ENCODE measurements at regions not wholly inside any gene's neighbourhood (a gene's known extent, or its start where the extent isn't known, plus 50 kb on each side); places are given as distances from the start of the nearest gene placed in this dataset.

- in situ Hi-C loops (cut with HindIII; ENCODE audit: low pct_unique_long_range_greater_than_20kb, low sequenced_read_pairs) = no loop called here
- peak in 1 of 2 experiments; percentile 49 for DNase-seq (ENCODE audit: low read depth in 1 of 2, low spot score in 1 of 2)
These were observed 108.0 kb downstream of the KCTD15 start for GRCh38 chr19:33904681-33905080.

DNA sequence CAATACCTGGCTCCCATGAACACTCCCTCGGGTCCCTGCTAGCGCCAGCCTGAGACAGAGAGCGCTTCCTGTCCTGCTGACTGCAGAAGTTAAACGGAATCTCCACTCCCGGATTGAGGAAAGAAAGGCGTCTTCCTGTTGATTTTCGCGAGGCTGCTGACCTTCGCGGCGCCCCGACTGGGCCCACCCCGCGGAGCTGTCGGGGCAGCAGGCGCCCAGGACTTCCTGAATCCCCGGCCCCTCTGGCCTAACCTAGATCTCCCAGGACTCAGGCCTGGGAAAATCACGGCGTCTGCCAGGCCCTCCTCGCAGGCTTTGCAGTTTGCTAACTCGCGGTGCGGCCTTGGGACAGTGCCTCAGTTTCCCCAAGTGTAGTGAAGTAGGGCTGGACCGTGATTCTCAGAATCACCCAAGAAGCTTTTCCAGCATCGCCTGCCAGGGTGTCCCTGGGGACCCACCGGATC, 108.8 kb downstream of the KCTD15 start:
- no peak for TF ChIP-seq JUND (IDR thresholded peaks at IDR 0.05; ENCODE audit: low read depth)
- no peak for DNase-seq (ENCODE audit: low read depth in 1 of 2, low spot score in 1 of 2)

More at GRCh38 chr19:33904681-33905080, 108.0 kb downstream of the KCTD15 start:
- no peak for TF ChIP-seq JUND (IDR thresholded peaks at IDR 0.05; ENCODE audit: low read depth)

DNA sequence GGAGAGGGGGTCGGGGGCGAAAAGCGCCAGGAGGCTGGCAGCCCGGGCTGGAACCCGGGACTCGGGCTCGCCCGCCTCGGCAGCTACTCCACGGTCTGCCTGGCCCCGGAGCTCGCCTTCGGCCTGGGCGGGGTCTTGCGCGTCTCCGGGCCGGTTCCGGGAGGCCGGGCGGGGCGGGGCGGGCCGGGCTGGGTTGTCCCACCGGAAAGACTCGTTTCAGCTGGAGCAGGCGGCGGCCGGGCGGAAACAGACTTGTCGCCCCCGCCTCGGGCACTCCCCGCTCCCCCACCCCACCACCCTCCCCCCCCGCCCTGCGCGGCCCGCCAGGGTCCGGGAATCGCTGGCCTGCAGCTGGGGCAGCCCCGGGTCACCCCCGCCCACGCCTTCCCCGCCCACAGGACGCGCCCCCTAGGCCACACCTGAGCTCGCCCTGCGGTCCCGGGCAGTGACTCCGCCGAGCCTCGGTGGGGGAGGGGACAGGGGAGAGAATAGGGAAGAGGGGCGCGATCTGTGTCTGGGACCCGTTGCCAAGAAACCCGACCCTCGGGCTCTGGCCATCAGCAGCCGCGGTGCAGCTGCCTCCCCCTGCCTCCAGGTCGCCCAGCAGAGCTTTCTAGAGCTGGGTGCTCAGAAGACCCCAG, 109.4 kb downstream of the KCTD15 start:
- in situ Hi-C loops (cut with HindIII; ENCODE audit: low pct_unique_long_range_greater_than_20kb, low sequenced_read_pairs) = no loop called here
- peak; percentile 67 to 93 for DNase-seq (ENCODE audit: low read depth in 1 of 2, low spot score in 1 of 2)
- no peak for TF ChIP-seq JUND (IDR thresholded peaks at IDR 0.05; ENCODE audit: low read depth)

More for the DNA sequence above, 108.8 kb downstream of the KCTD15 start:
- in situ Hi-C loops (cut with HindIII; ENCODE audit: low pct_unique_long_range_greater_than_20kb, low sequenced_read_pairs) = no loop called here

GRCh38 chr19:33906578-33907335, 110.1 kb downstream of the KCTD15 start:
- peak; percentile 18 to 51 for DNase-seq (ENCODE audit: low read depth in 1 of 2, low spot score in 1 of 2)
- TF ChIP-seq JUND (IDR thresholded peaks at IDR 0.05; ENCODE audit: low read depth) = no peak
- in situ Hi-C loops (cut with HindIII; ENCODE audit: low pct_unique_long_range_greater_than_20kb, low sequenced_read_pairs) = no loop called here

- in situ Hi-C loops (cut with HindIII; ENCODE audit: low pct_unique_long_range_greater_than_20kb, low sequenced_read_pairs) = no loop called here
- no peak for TF ChIP-seq JUND (IDR thresholded peaks at IDR 0.05; ENCODE audit: low read depth)
- DNase-seq (ENCODE audit: low read depth in 1 of 2, low spot score in 1 of 2) = no peak
These were observed 114.3 kb downstream of the KCTD15 start for GRCh38 chr19:33910922-33911321.

DNA sequence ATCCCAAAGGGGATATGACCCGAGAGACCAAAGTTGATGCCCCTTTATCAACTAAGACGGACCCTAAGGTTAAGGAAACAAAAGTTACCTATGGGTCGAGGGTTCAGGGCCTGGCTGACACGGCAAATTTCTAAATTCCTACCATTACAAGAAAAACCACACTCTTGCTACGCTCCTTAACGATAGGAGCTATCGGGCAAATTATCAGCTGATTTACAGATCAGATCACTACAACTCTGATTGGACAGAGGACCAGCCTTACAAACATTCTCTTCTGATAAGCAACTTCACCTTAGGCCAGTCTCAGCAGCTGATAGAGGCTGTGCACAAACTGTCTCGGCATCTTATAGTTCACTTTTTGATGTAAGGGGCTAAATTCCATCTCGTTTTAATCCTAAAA, 117.9 kb downstream of the KCTD15 start:
- in situ Hi-C loops (cut with HindIII; ENCODE audit: low pct_unique_long_range_greater_than_20kb, low sequenced_read_pairs) = no loop called here
- no peak for TF ChIP-seq JUND (IDR thresholded peaks at IDR 0.05; ENCODE audit: low read depth)
- DNase-seq (ENCODE audit: low read depth in 1 of 2, low spot score in 1 of 2) = no peak

DNA sequence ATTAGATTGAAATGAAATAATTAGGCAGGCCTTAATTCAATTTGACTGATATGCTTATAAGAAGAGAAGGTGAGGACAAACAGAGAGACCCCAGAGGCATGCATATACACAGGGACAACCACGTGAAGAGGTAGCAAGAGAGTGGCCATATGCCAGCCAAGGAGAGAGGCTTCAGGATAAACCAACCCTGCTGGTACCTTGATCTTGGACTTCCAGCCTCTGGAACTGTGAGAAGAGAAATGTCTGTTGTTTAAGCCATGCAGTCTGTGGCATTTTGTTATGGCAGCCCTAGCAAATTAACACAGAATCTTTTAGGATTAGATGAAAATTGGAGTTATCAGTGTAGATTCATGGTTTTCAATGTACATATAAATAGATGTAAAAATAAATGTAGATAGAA, 120.1 kb downstream of the KCTD15 start:
- no peak for TF ChIP-seq JUND (IDR thresholded peaks at IDR 0.05; ENCODE audit: low read depth)
- DNase-seq (ENCODE audit: low read depth in 1 of 2, low spot score in 1 of 2) = no peak
- in situ Hi-C loops (cut with HindIII; ENCODE audit: low pct_unique_long_range_greater_than_20kb, low sequenced_read_pairs) = no loop called here

DNA sequence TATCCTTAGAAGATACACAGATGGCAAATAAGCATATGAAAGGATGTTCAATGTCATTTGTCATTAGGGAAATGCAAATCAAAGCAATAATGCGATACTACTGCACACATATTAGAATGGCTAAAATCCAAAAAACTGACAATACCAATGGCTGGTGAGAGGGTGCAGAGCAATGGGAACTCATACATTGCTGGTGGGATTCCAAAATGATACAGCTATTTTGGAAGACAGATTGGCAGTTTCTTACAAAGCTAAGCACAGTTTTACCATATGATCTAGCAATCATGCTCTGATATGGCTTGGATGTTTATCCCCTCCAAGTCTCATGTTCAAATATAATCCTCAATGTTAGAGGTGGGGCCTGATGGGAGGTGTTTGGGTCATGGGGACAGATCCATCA, 122.6 kb downstream of the KCTD15 start:
- no peak for DNase-seq (ENCODE audit: low read depth in 1 of 2, low spot score in 1 of 2)
- no peak for TF ChIP-seq JUND (IDR thresholded peaks at IDR 0.05; ENCODE audit: low read depth)
- in situ Hi-C loops (cut with HindIII; ENCODE audit: low pct_unique_long_range_greater_than_20kb, low sequenced_read_pairs) = no loop called here

GRCh38 chr19:33921165-33921564, 124.5 kb downstream of the KCTD15 start:
- in situ Hi-C loops (cut with HindIII; ENCODE audit: low pct_unique_long_range_greater_than_20kb, low sequenced_read_pairs) = no loop called here
- TF ChIP-seq JUND (IDR thresholded peaks at IDR 0.05; ENCODE audit: low read depth) = no peak
- DNase-seq (ENCODE audit: low read depth in 1 of 2, low spot score in 1 of 2) = no peak

DNA sequence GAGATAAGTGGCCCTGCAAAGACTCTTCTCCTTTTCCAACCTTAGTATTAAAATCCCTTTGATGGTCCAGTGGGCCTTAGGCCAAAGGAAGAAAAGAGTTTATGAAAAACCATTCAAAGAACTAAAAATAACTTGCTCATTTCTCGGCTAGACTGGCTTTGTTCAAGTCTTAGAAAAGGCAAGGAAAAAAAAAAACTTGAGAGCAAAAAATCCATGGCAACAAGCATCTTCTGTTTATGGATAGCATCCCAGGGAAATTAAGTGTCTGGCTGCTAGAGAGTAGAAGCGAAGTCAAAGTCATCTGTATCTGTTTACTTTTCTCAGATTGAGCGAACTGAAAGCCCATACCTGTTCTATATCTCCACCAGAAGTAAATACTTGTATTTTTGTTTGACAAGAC, 129.6 kb downstream of the KCTD15 start:
- no peak for TF ChIP-seq JUND (IDR thresholded peaks at IDR 0.05; ENCODE audit: low read depth)
- no peak for DNase-seq (ENCODE audit: low read depth in 1 of 2, low spot score in 1 of 2)
- in situ Hi-C loops (cut with HindIII; ENCODE audit: low pct_unique_long_range_greater_than_20kb, low sequenced_read_pairs) = no loop called here

GRCh38 chr19:33927789-33928457, 131.3 kb downstream of the KCTD15 start:
- no peak for DNase-seq (ENCODE audit: low read depth in 1 of 2, low spot score in 1 of 2)
- no peak for TF ChIP-seq JUND (IDR thresholded peaks at IDR 0.05; ENCODE audit: low read depth)
- in situ Hi-C loops (cut with HindIII; ENCODE audit: low pct_unique_long_range_greater_than_20kb, low sequenced_read_pairs) = no loop called here

- no peak for DNase-seq (ENCODE audit: low read depth in 1 of 2, low spot score in 1 of 2)
- TF ChIP-seq JUND (IDR thresholded peaks at IDR 0.05; ENCODE audit: low read depth) = no peak
- in situ Hi-C loops (cut with HindIII; ENCODE audit: low pct_unique_long_range_greater_than_20kb, low sequenced_read_pairs) = no loop called here
These were observed 131.8 kb downstream of the KCTD15 start for GRCh38 chr19:33928458-33928950.

DNA sequence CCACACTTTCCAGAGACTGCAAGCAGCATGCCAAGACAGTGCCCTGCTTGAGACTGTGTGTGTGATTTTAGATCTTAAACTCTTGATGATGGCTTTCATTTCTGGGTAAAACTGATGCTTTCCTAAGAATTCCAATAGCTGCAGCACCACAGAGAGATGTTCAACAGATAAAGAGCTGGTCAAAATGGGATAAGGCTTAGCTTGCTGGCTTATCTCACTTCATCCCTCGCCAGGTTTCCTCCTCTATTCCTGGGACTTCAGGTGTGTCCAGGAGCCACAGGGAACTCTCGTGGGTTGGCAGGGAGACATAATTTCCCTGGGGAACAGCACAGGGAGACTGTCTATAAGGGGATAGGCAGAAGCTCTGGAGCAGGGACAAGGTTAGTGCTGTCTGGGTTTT, 137.3 kb downstream of the KCTD15 start:
- in situ Hi-C loops (cut with HindIII; ENCODE audit: low pct_unique_long_range_greater_than_20kb, low sequenced_read_pairs) = no loop called here
- no peak for TF ChIP-seq JUND (IDR thresholded peaks at IDR 0.05; ENCODE audit: low read depth)
- DNase-seq (ENCODE audit: low read depth in 1 of 2, low spot score in 1 of 2) = no peak
